ENCODE measurements at regions not wholly inside any gene's neighbourhood (a gene's known extent, or its start where the extent isn't known, plus 50 kb on each side); places are given as distances from the start of the nearest gene placed in this dataset.
A peak's percentile ranks its signal among the peaks of the same experiment; 100 is the strongest.
"Not testable (repeated sequence)": the region's sequence is repeated elsewhere in the genome, so short reads cannot be mapped to it uniquely, and the experiment has no call there.

DNA sequence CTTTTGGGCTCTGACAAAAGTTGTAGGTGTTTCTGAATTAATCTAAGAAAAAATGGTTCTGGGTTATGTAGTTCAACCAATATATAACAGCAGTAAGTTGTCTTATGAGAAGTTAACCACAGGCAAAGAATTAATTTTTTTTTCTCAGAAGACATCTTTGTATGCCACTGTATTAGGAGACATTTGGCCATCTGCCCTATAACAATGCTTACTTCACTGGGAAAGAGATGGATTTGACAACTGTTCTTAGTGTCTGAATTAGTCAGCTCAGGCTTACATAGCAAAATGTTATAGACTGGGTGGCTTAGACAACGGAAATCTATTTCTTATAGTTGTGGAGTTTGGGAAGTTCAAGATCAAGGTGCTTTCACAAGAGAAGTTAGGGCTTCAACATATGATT, 508.1 kb downstream of the STIM2 start:
- DNase-seq, result no peak

DNA sequence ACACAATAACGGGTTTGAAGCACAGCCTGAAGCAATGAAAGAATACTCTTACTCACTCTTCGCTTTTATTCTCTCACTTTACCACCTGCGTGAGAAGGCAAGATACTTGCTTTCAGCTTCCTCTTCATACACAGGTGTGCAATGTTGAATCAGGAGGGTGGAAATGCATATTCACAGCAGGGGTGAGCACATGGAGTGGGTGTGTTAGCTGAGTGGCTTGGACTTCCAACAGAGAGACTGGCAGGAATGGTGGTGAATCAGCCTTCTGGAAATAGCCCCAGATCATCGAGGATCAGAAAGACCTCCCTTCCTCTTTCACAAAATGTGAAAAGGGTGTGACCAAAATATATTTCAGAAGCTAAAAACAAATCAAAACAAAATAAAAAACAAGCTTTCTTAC, 521.2 kb downstream of the STIM2 start:
- no peak for DNase-seq

DNA sequence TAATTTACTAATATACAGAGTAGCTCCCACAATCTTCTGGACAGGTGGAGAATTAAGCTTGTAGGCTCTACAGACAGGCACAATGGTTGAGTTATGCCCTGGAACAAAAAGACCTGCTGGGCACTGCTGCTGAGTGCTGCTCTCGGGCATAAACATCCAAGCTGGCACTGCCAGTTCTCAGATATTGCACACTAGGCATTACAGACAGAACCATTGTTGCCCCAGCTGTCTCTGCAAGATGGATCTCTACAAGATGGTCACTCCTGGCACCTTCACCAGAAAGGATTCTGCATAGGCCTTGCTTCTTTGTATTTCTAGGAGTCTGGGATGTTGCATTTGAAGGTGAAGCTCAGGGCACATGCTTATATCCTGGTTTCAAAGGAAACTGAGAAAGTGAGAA, 527.1 kb downstream of the STIM2 start:
- peak; percentile 28 for DNase-seq

- no peak for DNase-seq
Observed at GRCh38 chr4:27397886-27398285, 537.2 kb downstream of the STIM2 start.

- DNase-seq, result no peak
Observed at GRCh38 chr4:27398631-27399310, 538.1 kb downstream of the STIM2 start.

GRCh38 chr4:27407616-27408015, 547.0 kb downstream of the STIM2 start:
- no peak for DNase-seq

DNA sequence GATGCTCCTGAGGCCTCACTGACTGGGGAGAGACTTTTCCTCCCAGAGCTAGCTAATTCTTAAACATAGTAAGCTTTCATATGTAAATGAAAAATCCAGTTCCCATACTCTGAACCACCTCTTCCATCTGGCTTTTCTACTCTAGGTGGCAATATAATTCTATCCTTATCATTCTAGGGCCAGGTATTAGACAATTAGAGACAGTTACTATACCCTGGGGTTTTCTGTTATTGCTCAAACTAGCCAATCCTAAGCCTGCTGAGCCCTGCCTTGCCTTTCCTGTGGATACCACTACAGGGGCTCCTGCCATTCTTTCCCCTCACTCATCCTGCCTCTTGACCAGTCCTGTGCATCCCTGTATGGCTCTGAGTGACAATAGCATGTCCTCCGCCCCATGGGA, 552.0 kb downstream of the STIM2 start:
- no peak for DNase-seq

DNA sequence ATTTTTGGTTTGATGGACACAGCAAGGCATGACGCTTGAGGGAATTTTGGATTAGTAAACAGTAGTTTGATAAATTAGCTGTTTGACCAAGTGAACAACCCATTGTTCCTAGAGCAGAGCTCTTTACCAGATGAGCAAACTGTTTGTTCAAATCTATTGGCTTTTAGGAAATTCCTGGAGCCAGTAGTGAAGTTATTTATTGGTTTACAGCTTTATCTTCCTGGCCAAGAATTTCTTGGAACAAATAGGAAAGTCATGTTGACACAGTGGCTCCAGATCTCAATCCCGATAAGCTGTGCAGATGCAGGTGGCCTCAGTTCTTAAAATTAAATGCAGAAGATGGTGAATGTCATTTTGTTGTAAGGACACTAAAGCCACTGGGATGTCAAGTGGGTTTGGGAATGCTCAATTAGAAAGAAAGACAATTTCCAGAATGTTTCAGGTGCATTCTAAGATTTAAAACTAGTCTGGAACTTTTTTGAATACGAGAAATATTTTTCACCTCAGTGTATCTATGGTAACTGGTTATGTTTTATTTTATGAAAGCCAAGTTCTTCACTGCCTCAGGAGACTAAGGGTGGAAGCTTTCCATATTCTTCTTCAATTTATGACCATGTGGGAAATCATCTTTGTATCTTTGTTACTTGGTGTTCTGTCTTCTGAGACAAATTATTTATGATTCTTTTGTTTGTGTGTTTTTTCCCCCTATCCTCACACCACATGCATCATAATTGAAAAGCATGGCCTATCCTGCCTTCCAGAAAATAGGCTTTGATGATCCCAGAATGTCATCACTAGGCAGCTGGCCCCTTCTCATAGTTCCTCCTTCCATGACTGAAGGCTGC, 554.5 kb downstream of the STIM2 start:
- DNase-seq, result no peak

DNA sequence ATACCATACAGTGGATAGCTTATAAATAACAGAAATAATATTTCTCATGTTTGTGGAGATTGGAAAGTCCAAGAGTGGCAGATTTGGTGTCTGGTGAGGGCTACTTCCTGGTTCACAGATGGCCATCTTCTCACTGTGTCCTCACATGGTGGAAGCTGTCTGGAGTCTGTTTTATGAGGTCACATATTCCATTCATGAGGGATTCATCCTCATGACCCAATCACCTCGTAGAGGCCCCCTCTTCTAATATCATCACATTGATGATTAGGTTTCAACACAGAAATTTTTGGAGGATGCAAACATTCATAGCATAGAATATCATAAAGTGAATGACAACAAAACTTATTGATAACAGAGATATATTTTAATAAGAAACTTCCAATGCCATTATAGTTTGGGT, 568.0 kb downstream of the STIM2 start:
- DNase-seq, result no peak

GRCh38 chr4:27429364-27429871, 568.8 kb downstream of the STIM2 start:
- DNase-seq, result no peak

DNA sequence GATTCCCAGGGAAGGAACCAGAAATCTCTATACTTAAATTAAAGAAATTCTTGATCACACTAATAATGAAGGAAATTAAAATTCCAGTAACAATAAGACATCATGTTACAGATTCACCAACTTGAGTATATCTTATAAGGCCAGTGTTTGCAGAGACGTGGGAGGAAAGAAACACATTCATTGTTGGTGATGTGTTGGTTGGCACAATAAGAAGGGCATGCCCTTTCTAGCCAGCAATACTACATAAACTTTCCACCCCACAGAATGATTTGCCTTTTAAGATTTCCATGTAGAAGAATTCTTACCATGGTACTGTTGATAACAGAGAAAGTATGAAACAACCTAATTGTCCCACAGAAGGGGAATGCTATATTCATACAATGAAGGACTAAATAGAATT, 581.5 kb downstream of the STIM2 start:
- DNase-seq, result no peak

- DNase-seq, result not testable (repeated sequence)
Observed at GRCh38 chr4:27442661-27443060, 582.0 kb downstream of the STIM2 start.

- no peak for DNase-seq
Observed at GRCh38 chr4:27463816-27464215, 603.2 kb downstream of the STIM2 start.

- no peak for DNase-seq
Observed at GRCh38 chr4:27467351-27467750, 606.7 kb downstream of the STIM2 start.

- DNase-seq, result no peak
Observed at GRCh38 chr4:27472364-27472763, 611.7 kb downstream of the STIM2 start.

DNA sequence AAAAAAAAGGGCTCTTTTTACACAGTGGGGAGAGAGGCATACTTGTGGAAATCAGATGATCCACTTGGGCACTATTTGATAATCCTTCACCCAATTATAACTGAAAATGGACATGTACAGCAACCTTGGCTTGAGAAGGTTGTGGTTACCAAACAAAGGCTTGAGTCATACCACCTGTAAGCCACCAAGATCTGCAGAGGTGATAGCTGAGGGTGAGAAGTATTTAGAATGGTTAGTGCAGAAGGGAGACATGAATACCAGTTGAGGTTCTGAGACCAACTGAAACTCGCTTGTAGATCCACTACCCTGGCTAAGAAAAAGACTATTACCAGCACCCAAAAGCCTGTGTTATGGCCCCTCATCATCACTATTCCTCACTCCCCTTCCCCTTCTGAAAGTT, 614.0 kb downstream of the STIM2 start:
- no peak for DNase-seq

DNA sequence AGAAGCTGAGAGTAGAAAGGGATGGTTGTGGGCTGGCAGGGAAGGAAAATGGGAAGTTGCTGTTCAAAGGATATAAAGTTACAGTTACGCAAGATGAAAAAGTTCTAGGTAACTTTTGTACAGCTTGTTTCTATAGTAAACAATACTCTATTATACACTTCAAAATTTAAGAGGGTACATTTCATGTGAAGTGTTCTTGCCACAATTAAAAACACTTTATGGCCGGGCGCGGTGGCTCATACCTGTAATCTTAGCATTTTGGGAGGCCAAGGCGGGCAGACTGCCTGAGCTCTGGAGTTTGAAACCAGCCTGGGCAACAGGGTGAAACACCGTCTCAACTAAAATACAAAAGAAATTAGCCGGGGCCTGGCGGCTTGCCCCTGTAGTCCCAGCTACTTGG, 623.6 kb downstream of the STIM2 start:
- DNase-seq, result no peak

GRCh38 chr4:27490315-27490714, 629.7 kb downstream of the STIM2 start:
- no peak for DNase-seq

- no peak for DNase-seq
Observed at GRCh38 chr4:27490766-27491165, 630.1 kb downstream of the STIM2 start.

GRCh38 chr4:27506401-27506800, 645.8 kb downstream of the STIM2 start:
- DNase-seq, result no peak

DNA sequence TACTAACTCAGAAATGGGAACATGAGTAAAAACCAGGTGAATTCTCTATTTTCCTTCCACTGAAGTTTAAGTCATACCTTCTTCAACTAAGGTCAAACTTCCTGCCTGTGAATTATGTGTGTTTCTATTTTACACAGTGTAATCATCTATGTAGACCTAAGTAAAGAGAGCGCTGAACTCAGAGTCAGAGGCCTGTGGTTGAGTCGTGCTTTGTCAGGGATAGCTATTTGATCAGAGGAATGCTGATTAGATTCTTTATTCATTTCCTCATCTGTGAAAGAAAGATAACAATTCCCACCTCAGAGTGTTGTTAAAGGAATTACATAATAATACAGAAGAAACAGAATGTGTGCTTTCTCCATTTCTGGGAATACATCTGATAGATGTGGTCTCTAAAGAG, 654.1 kb downstream of the STIM2 start:
- no peak for DNase-seq

GRCh38 chr4:27515140-27515539, 654.5 kb downstream of the STIM2 start:
- no peak for DNase-seq

DNA sequence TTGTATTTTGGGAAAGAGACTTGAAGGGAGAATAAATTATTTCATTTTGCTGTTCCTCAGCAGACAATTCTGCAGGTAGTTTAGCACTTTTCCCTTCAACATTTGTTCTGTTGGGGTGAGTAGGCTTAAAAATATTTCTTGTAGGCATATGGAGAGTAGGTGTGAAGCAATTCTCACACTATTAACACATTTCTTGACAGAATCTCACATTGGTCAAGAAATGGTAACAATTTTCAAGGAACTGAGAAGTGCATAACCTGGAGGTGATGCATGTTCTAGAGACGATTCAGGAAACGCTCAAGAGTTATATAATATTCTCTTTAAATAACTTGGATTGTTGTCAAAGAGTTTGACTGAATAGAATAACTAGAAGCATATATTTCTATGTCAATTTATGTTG, 658.2 kb downstream of the STIM2 start:
- no peak for DNase-seq

DNA sequence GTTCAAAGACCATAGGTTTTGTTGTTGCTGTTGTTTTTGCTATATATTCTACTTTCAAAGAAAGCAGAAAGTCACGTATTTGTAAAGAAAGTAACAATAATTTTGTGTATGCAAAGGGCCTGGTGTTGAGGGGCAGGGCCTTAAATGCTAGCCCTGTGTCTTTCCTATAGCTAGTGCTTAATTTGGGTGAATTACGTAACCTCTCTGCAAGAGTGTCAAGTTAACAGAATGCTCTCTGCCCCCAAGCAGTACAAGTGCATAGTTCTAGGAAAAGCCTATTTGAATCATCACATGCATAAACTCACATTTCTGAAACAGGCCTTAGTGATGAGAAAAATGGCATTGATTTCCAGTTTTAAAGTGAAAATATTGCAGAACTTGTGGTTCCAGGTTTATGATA, 663.6 kb downstream of the STIM2 start:
- no peak for DNase-seq
